Activated gamma-delta T cell treated with anti-CD3 and anti-CD28 coated beads, Interleukin-2, amount 50 U/mL, for 16 hours (primary cell): ENCODE measurements at regions not wholly inside any gene's neighbourhood (a gene's known extent, or its start where the extent isn't known, plus 50 kb on each side); places are given as distances from the start of the nearest gene placed in this dataset.
"Not testable (repeated sequence)": the region's sequence is repeated elsewhere in the genome, so short reads cannot be mapped to it uniquely, and the experiment has no call there.

ENCODE experiments used
- DNase-seq: peaks from one replicate; pipeline ENCODE4 v3.0.0-alpha.2; 2020; ENCODE audit warnings: low read depth

GRCh38 chr1:234861761-234862160 is 251.8 kb upstream of the IRF2BP2 start:
- no peak for DNase-seq

- DNase-seq = no peak
Observed at GRCh38 chr1:234861024-234861620, 251.1 kb upstream of the IRF2BP2 start.

- no peak for DNase-seq
Observed at GRCh38 chr1:234858722-234859121, 248.7 kb upstream of the IRF2BP2 start.

GRCh38 chr1:234856845-234857245 is 246.9 kb upstream of the IRF2BP2 start:
- DNase-seq = no peak

- DNase-seq = no peak
Observed at GRCh38 chr1:234855851-234856250, 245.9 kb upstream of the IRF2BP2 start.

GRCh38 chr1:234854645-234855039 is 244.7 kb upstream of the IRF2BP2 start:
- DNase-seq = no peak

- no peak for DNase-seq
Observed at GRCh38 chr1:234853906-234854644, 244.1 kb upstream of the IRF2BP2 start.

- no peak for DNase-seq
Observed at GRCh38 chr1:234852659-234853058, 242.7 kb upstream of the IRF2BP2 start.

GRCh38 chr1:234851450-234852438 is 241.8 kb upstream of the IRF2BP2 start:
- no peak for DNase-seq

- no peak for DNase-seq
Observed at GRCh38 chr1:234849832-234850231, 239.9 kb upstream of the IRF2BP2 start.

GRCh38 chr1:234848972-234849649 is 239.1 kb upstream of the IRF2BP2 start:
- no peak for DNase-seq

- DNase-seq = not testable (repeated sequence)
Observed at GRCh38 chr1:234846813-234847212, 236.8 kb upstream of the IRF2BP2 start.

- no peak for DNase-seq
Observed at GRCh38 chr1:234845836-234846235, 235.9 kb upstream of the IRF2BP2 start.

GRCh38 chr1:234845097-234845660 is 235.2 kb upstream of the IRF2BP2 start:
- DNase-seq = peak; percentile 11

GRCh38 chr1:234844479-234845031 is 234.6 kb upstream of the IRF2BP2 start:
- DNase-seq = no peak

- no peak for DNase-seq
Observed at GRCh38 chr1:234843946-234844345, 234.0 kb upstream of the IRF2BP2 start.

GRCh38 chr1:234842726-234843641 is 233.0 kb upstream of the IRF2BP2 start:
- DNase-seq = peak; percentile 57

GRCh38 chr1:234841710-234842231 is 231.8 kb upstream of the IRF2BP2 start:
- DNase-seq = no peak

- DNase-seq = no peak
Observed at GRCh38 chr1:234841281-234841680, 231.3 kb upstream of the IRF2BP2 start.

- DNase-seq = no peak
Observed at GRCh38 chr1:234840843-234841242, 230.9 kb upstream of the IRF2BP2 start.
